Left cardiac atrium (tissue), 4 donors: ENCODE measurements at regions not wholly inside any gene's neighbourhood (a gene's known extent, or its start where the extent isn't known, plus 50 kb on each side); places are given as distances from the start of the nearest gene placed in this dataset.
"Not testable (repeated sequence)": the region's sequence is repeated elsewhere in the genome, so short reads cannot be mapped to it uniquely, and the experiment has no call there.

ENCODE experiments used
- ATAC-seq, 2 donors: fragments of 200-7000 bp; cut with Tn5 transposase; one replicate each; pipeline ENCODE4 v1.9.1; 2020; ENCODE audit warnings: mild to moderate bottlenecking in 2 of 2, moderate library complexity in 2 of 2
- DNase-seq: peaks from one replicate; pipeline ENCODE4 v3.0.0-alpha.2; 2020
- intact Hi-C, 2 donors: fragments of 100-400 bp; cut with DNase I; formaldehyde crosslinking; loops; one replicate each; pipeline versions ENCODE4 v1.14.1 to v1.15.1; 2022 to 2023
- donor health status: DM: no; HTN: yes; CAD: no.
- donor health status: DM: no; HTN: yes; CAD: no; lungs with severe emphysema.
- donor health status: DM: yes; HTN: yes; CAD: no.
- donor health status: Dilated cardiomyopathy.

DNA sequence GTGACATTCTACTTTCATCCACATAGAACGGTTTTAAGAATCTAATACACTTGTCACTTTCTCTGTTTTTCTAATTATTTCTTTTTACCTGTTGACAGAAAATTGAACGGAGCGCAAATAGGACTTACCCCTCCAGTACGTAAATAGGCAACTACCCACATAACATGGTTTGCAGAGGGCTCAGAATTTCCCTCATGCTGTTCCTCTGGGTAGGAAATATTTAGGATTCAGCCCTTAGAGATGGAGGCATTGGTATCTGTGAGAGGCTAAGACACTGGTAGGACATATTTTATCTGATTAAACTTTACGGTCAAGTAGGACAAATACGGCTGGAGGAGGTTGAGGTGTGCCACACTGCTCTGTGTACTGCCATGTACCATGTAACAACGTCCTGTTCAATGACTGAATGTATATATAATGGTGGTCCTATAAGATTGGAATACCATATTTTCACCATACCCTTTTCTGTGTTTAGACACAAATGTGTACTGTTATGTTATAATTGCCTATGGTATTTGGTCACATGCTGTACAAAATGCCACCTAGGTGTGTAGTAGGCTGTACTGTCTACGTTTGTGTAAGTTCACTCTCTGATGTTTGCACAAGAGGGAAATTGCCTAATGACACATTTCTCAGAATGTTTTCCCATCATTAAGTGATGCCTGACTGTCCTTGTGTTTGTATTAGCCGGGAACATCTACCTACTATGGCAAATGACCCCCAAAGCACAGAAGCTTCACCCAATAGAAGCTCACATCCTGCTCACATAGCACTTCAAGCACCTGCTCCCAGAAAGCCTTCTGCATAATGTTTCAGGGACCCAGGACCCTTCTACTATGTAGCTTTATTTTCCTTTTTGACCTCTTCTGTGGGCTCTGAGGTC is 429.4 kb upstream of the AKR1E2 start:
- DNase-seq: no peak
- intact Hi-C loops: no loop called here
- no peak for ATAC-seq

DNA sequence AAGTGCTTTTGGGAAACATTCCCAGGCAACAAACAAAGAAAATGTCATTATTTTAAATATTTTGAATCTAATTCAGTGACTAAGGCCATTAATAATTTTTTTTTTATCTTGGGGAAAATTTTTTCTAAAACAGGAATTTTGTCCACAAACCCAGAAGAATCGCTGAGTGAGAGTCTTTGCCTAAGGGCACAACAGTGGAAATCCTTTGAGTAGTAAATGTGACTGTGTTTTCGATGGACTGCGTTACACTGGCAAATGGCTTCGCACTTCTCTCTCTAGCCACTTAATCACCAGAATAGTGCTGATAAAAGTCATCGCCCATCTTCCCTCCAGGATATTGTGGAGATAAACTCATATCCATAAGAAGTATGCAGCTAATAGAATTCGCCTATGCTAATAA is 430.3 kb upstream of the AKR1E2 start:
- no peak for DNase-seq
- intact Hi-C loops: no loop called here

DNA sequence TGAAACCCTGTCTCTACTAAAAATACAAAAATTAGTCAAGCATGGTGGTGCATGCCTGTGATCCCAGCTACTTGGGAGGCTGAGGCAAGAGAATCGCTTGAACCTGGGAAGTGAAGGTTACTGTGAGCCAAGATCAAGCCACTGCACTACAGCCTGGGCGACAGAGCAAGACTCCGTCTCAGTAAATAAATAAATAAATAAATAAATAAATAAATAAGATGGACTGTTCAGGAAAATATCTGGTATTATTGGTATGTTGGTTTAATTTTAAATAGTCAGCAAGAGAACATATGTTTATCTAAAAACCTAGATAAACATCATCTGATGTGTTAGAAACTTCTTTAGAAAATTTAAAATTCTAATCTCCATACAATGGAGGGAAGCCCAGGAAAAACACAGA is 431.6 kb upstream of the AKR1E2 start:
- ATAC-seq, intact Hi-C loops, DNase-seq: not testable (repeated sequence)

More for the DNA sequence above, 430.3 kb upstream of the AKR1E2 start:
- ATAC-seq: no peak

DNA sequence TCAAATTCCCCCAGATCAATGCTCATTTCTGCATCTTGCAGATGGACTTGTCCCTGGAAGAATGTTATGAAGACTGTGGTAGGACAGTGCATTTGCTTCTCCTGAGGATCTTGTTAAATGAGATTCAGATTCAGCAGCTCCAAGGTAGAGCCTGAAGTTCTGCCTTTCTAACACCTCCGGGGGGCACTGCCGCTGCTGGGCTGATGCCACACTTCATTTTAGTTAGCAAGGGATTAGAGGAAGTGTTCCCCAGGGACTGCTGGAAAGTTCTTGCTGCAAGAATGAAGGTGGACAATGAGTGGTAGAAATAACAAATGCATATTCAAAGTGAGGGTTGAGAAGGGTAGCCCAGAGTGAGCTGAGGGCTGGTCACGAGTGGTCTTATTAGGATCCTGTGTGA is 434.3 kb upstream of the AKR1E2 start:
- intact Hi-C loops: no loop called here
- DNase-seq (no peak), ATAC-seq (no peak)

- ATAC-seq: peak in 1 of 2 donors; percentile 26
- intact Hi-C loops: no loop called here
- no peak for DNase-seq
These were observed 435.8 kb upstream of the AKR1E2 start for GRCh38 chr10:4390219-4390618.

GRCh38 chr10:4385231-4385870 is 440.7 kb upstream of the AKR1E2 start:
- no peak for ATAC-seq
- intact Hi-C loops: no loop called here

GRCh38 chr10:4384245-4384644 is 441.8 kb upstream of the AKR1E2 start:
- DNase-seq (no peak), ATAC-seq (no peak)
- intact Hi-C loops: no loop called here

More at GRCh38 chr10:4385231-4385870, 440.7 kb upstream of the AKR1E2 start:
- no peak for DNase-seq

DNA sequence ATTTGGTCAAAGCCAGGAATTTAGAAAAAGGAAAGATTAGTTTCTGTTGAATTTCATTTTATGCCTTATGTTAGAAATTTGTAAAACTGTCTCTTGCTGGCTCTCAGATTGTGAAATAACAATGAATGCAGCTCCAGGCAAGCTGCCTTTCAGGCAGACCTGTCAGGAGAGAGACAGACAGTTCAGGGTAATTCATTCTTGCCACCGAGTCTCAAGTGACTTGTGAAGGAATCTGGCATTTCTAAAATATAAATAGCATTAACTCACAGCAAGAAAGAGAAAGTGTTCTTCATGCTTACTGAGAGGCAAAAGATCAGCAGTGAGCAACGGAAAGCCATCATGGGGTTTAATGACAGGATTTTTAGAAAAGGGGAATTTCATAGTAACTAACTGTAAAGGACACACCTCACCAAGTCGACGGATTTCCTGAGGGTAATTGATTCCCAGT is 442.3 kb upstream of the AKR1E2 start:
- intact Hi-C loops: no loop called here
- ATAC-seq (no peak), DNase-seq (no peak)

- intact Hi-C loops: no loop called here
These were observed 443.2 kb upstream of the AKR1E2 start for GRCh38 chr10:4382811-4383210.

GRCh38 chr10:4373612-4374011 is 452.4 kb upstream of the AKR1E2 start:
- DNase-seq (no peak), ATAC-seq (no peak)
- intact Hi-C loops: no loop called here

More at GRCh38 chr10:4382811-4383210, 443.2 kb upstream of the AKR1E2 start:
- ATAC-seq: no peak
- DNase-seq: no peak

- intact Hi-C loops: no loop called here
- DNase-seq: no peak
- ATAC-seq: no peak
These were observed 452.9 kb upstream of the AKR1E2 start for GRCh38 chr10:4373098-4373497.

DNA sequence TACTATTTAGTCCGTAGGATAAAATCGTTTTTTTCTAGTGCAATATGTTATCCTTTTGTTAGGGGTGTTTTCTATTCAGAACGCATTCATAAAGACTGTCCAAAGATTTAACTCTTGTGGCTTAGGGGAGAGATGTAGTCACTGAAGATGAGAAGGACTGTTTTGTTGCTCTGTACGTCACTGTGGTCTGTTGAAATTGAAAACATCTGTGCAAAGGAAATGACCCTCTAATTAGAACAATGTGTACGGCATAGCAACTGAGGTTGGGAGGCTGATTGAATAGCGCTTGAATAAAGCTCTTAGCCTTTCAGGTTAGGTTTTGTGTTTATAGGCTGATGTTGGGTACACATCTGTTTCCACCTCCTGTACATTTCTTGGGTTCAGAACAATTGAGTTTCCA is 453.4 kb upstream of the AKR1E2 start:
- intact Hi-C loops: no loop called here
- DNase-seq (no peak), ATAC-seq (peak; percentile 84 to 85)

- ATAC-seq (no peak), DNase-seq (no peak)
- intact Hi-C loops: no loop called here
These were observed 454.2 kb upstream of the AKR1E2 start for GRCh38 chr10:4371691-4372295.

DNA sequence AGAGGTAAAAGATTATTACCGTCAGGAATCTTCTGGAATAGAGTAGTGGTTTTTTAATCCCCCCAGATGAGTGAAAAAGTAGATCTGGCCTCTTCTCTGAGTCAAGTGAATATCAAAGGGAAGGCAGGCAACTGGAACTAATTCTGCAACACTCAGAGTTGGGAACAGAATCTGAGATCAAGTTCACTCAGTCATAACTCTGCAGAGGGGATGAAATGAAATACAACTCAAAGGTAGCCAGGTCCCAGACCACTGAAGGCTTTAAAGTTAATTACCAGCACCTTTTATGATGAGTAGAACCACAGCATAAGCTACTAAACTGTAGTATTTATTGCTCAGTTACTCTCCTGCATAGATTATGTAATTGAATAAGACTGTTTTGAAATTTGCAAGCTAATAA is 455.6 kb upstream of the AKR1E2 start:
- intact Hi-C loops: no loop called here
- DNase-seq (no peak), ATAC-seq (no peak)

DNA sequence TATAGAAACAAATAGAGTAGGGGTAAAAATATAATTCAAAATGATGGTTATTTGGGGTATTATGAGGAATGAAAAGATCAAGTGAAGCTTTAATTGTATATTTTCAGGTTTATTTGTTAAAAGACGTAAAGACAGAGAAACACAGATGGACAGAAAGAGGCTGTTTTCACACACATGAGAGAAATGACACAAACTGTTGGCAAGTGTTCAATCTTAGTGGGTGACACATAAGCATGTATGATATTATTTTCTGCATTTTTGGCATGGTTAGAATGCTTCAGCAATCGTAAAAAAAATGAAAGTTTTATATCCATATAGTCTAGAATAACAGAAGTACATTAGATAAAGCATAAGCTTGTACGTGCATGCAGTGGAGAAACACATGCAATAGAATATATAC is 464.4 kb upstream of the AKR1E2 start:
- intact Hi-C loops: no loop called here

DNA sequence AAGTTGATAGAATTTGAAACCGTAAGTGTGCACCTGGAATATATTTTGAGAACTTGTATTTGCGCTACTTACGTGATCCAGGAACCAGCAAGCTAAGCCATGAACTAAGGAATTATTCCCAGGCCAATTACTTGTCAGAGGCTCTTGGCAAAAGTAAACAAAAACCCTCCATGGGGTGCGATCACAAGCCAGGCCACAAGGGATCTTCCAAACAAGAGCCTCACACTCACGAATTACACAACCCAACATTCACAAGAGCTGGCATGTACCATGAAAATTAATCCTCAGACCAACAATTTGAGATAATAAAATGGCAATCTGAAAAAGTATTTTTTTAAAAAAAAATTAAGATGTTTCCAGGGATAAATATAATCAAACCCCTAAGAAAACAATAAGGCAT is 467.0 kb upstream of the AKR1E2 start:
- intact Hi-C loops: no loop called here

More for the DNA sequence above, 464.4 kb upstream of the AKR1E2 start:
- no peak for DNase-seq
- no peak for ATAC-seq

GRCh38 chr10:4357911-4358310 is 468.1 kb upstream of the AKR1E2 start:
- ATAC-seq (no peak), DNase-seq (no peak)
- intact Hi-C loops: no loop called here

More for the DNA sequence above, 467.0 kb upstream of the AKR1E2 start:
- peak in 1 of 2 donors; percentile 68 for ATAC-seq
- no peak for DNase-seq

DNA sequence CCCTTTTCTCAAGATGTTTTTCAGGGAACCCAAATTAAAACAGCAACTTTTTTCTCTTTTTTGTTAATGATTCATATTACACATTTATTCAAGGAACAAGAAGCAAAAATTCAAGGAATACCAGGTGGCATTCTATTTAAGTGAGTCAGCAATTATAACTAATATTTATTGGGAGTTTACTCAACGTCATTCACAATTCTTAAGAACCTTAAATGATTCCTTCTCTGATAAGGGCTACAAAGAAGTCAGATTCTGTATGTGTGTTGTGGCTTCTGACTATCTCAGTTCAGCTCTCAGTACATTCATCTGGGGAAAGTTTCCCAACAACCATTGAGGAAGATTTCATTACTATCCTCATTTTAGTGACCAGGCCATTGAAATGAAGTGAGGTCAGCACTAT is 470.7 kb upstream of the AKR1E2 start:
- intact Hi-C loops: no loop called here
- DNase-seq: no peak
- ATAC-seq: no peak

GRCh38 chr10:4354382-4354812 is 471.6 kb upstream of the AKR1E2 start:
- no peak for ATAC-seq
- intact Hi-C loops: no loop called here
- DNase-seq: no peak

DNA sequence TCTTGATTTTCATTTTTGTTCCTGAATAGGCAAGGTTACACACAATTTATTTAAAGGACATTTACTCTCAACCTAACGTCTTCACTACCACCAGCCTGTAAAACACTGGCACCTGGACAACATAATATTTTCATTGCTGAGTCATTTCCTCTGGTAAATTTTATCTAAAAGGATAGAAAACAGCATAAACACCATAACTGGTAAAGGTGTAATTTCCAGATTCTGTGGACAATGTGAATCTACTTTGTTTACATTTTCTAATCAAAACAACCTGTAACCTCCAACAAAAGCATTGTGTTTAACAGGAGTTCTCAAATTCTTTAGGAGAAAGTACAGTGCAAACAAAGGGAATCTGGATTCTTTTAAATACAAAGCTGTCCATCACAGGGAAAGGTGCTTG is 472.0 kb upstream of the AKR1E2 start:
- peak in 1 of 2 donors; percentile 51 for ATAC-seq
- DNase-seq: no peak
- intact Hi-C loops: no loop called here
